ENCODE measurements at regions not wholly inside any gene's neighbourhood (a gene's known extent, or its start where the extent isn't known, plus 50 kb on each side); places are given as distances from the start of the nearest gene placed in this dataset.

- H3K36me3 ChIP-seq (ENCODE audit: low read length) = no peaks in the 10 kb centered on the region
- no peaks in the 10 kb centered on the region for H3K79me2 ChIP-seq (ENCODE audit: insufficient read depth, low read length)
- no peaks in the 10 kb centered on the region for H3F3A ChIP-seq (ENCODE audit: insufficient read depth)
- no peak overlapping the region for H3K9ac ChIP-seq (ENCODE audit: low read length)
- no peak overlapping the region for H3K4me2 ChIP-seq (ENCODE audit: low read depth, low read length, poor library complexity, severe bottlenecking)
- no peak overlapping the region for H3K27ac ChIP-seq (ENCODE audit: low read depth, low read length)
- H3K9me2 ChIP-seq (replicated peaks; ENCODE audit: insufficient read depth, low read length) = no peaks in the 10 kb centered on the region
- TF ChIP-seq CTCF (IDR thresholded peaks at IDR 0.05; ENCODE audit: insufficient read depth, low read length, poor library complexity, severe bottlenecking) (no peak), EZH2phosphoT487 (conservative IDR thresholded peaks at IDR 0.05; ENCODE audit: low read length) (no peak)
- no peaks in the 10 kb centered on the region for H4K20me1 ChIP-seq (ENCODE audit: low read depth, low read length)
- no peaks in the 10 kb centered on the region for H3K27me3 ChIP-seq (ENCODE audit: low read length)
- no peak overlapping the region for H3K4me3 ChIP-seq (ENCODE audit: insufficient read depth, low read length, poor library complexity, severe bottlenecking)
- H3K9me3 ChIP-seq (ENCODE audit: insufficient read depth, low read length) = no peaks in the 10 kb centered on the region
- no peak overlapping the region for H2AFZ ChIP-seq (ENCODE audit: low read depth, low read length, severe bottlenecking)
Measured at GRCh38 chr14:66197276-66197675, 288.9 kb upstream of the CCDC196 start.

GRCh38 chr14:66206554-66206953, 279.6 kb upstream of the CCDC196 start:
- Histone ChIP-seq H3K9ac (ENCODE audit: low read length) (no peak overlapping the region), H3K36me3 (ENCODE audit: low read length) (no peaks in the 10 kb centered on the region), H3K9me2 (replicated peaks; ENCODE audit: insufficient read depth, low read length) (no peaks in the 10 kb centered on the region), H2AFZ (ENCODE audit: low read depth, low read length, severe bottlenecking) (no peak overlapping the region), H3K79me2 (ENCODE audit: insufficient read depth, low read length) (no peaks in the 10 kb centered on the region), H3K9me3 (ENCODE audit: insufficient read depth, low read length) (peaks cover 5% of the 10 kb centered on the region; the same call in 1 of the 2 replicates), H4K20me1 (ENCODE audit: low read depth, low read length) (no peaks in the 10 kb centered on the region), H3F3A (ENCODE audit: insufficient read depth) (no peaks in the 10 kb centered on the region), H3K27ac (ENCODE audit: low read depth, low read length) (no peak overlapping the region), H3K4me2 (ENCODE audit: low read depth, low read length, poor library complexity, severe bottlenecking) (no peak overlapping the region), H3K27me3 (ENCODE audit: low read length) (no peaks in the 10 kb centered on the region), H3K4me3 (ENCODE audit: insufficient read depth, low read length, poor library complexity, severe bottlenecking) (no peak overlapping the region)
- TF ChIP-seq EZH2phosphoT487 (conservative IDR thresholded peaks at IDR 0.05; ENCODE audit: low read length) (no peak), CTCF (IDR thresholded peaks at IDR 0.05; ENCODE audit: insufficient read depth, low read length, poor library complexity, severe bottlenecking) (no peak)

- H3K79me2 ChIP-seq (ENCODE audit: insufficient read depth, low read length) = no peaks in the 10 kb centered on the region
Measured at GRCh38 chr14:66216763-66217162, 269.4 kb upstream of the CCDC196 start.

More at GRCh38 chr14:66216763-66217162, 269.4 kb upstream of the CCDC196 start:
- Histone ChIP-seq H2AFZ (ENCODE audit: low read depth, low read length, severe bottlenecking) (no peak overlapping the region), H3K9me3 (ENCODE audit: insufficient read depth, low read length) (peaks cover 18% of the 10 kb centered on the region; the same call in 1 of the 2 replicates), H3K36me3 (ENCODE audit: low read length) (no peaks in the 10 kb centered on the region), H3K4me3 (ENCODE audit: insufficient read depth, low read length, poor library complexity, severe bottlenecking) (no peak overlapping the region), H4K20me1 (ENCODE audit: low read depth, low read length) (no peaks in the 10 kb centered on the region), H3K9me2 (replicated peaks; ENCODE audit: insufficient read depth, low read length) (no peaks in the 10 kb centered on the region), H3K9ac (ENCODE audit: low read length) (no peak overlapping the region), H3K4me2 (ENCODE audit: low read depth, low read length, poor library complexity, severe bottlenecking) (no peak overlapping the region), H3K27me3 (ENCODE audit: low read length) (no peaks in the 10 kb centered on the region), H3K27ac (ENCODE audit: low read depth, low read length) (no peak overlapping the region), H3F3A (ENCODE audit: insufficient read depth) (no peaks in the 10 kb centered on the region)
- no peak for TF ChIP-seq EZH2phosphoT487 (conservative IDR thresholded peaks at IDR 0.05; ENCODE audit: low read length)
- TF ChIP-seq CTCF (IDR thresholded peaks at IDR 0.05; ENCODE audit: insufficient read depth, low read length, poor library complexity, severe bottlenecking) = no peak

All from SU-DHL-6 (cell line).